RWPE1 (cell line): ENCODE measurements at regions not wholly inside any gene's neighbourhood (a gene's known extent, or its start where the extent isn't known, plus 50 kb on each side); places are given as distances from the start of the nearest gene placed in this dataset.

Experiments used
- CTCF ChIA-PET: fragments of 350-600 bp; sonication (Branson Sonifier 250); formaldehyde crosslinking; extraction: SDS; loops from one replicate; lab custom pipeline; 2021; lab: Yijun Ruan, JAX
- POLR2A ChIA-PET: fragments of 400-600 bp; formaldehyde crosslinking; extraction: SDS; loops from one replicate; lab custom pipeline; 2020; ENCODE audit warnings: antibody characterized with exemption; ENCODE audit not compliant: low non-redundant PET; lab: Yijun Ruan, JAX
- DNase-seq: peaks from one replicate; pipeline ENCODE4 v3.0.0; 2012; ENCODE audit warnings: low spot score
- H3K27ac ChIP-seq: fragments of 450-650 bp; 2 replicates; pipeline ENCODE4 v1.5.1; 2017
- CTCF ChIP-seq: fragments of 450-650 bp; conservative IDR thresholded peaks from 2 replicates; pipeline ENCODE4 v1.5.1; 2017; ENCODE audit warnings: low read depth, mild to moderate bottlenecking

- H3K27ac ChIP-seq: no peak overlapping the region
- POLR2A ChIA-PET: no interaction called here
- TF ChIP-seq CTCF: no peak
- DNase-seq: peak; percentile 17
- CTCF ChIA-PET: no interaction called here
Observed at GRCh38 chr6:141103246-141103645, 1029.5 kb upstream of the GJE1 start.

GRCh38 chr6:141097471-141097870, 1035.3 kb upstream of the GJE1 start:
- no peak for DNase-seq
- ChIA-PET POLR2A (no interaction called here), CTCF (no interaction called here)
- no peak overlapping the region for H3K27ac ChIP-seq
- TF ChIP-seq CTCF: no peak

GRCh38 chr6:141095308-141095707, 1037.4 kb upstream of the GJE1 start:
- DNase-seq: no peak
- no peak for TF ChIP-seq CTCF
- ChIA-PET CTCF (no interaction called here), POLR2A (no interaction called here)
- no peak overlapping the region for H3K27ac ChIP-seq

- POLR2A ChIA-PET: no interaction called here
- no peak for TF ChIP-seq CTCF
- CTCF ChIA-PET: no interaction called here
- no peak overlapping the region for H3K27ac ChIP-seq
- DNase-seq: no peak
Observed at GRCh38 chr6:141088171-141088570, 1044.6 kb upstream of the GJE1 start.

- no peak for TF ChIP-seq CTCF
- CTCF ChIA-PET: interaction anchor here (0.5 to 1.2 kb wide), 3 partner anchors 19 to 275 kb away, joined by 4 to 5 read pairs (median 5); no protein-coding TSS in a partner anchor
- POLR2A ChIA-PET: no interaction called here
- DNase-seq: peak; percentile 9
- no peak overlapping the region for H3K27ac ChIP-seq
Observed at GRCh38 chr6:141077355-141078333, 1055.1 kb upstream of the GJE1 start.

GRCh38 chr6:141057761-141058160, 1075.0 kb upstream of the GJE1 start:
- no peak for TF ChIP-seq CTCF
- ChIA-PET CTCF (interaction anchor here (0.7 kb wide), 1 partner anchor 7 kb away, joined by 3 read pairs; no protein-coding TSS in a partner anchor), POLR2A (no interaction called here)
- no peak for DNase-seq
- no peak overlapping the region for H3K27ac ChIP-seq
